ENCODE measurements at regions not wholly inside any gene's neighbourhood (a gene's known extent, or its start where the extent isn't known, plus 50 kb on each side); places are given as distances from the start of the nearest gene placed in this dataset.
"Not testable (repeated sequence)": the region's sequence is repeated elsewhere in the genome, so short reads cannot be mapped to it uniquely, and the experiment has no call there.

DNA sequence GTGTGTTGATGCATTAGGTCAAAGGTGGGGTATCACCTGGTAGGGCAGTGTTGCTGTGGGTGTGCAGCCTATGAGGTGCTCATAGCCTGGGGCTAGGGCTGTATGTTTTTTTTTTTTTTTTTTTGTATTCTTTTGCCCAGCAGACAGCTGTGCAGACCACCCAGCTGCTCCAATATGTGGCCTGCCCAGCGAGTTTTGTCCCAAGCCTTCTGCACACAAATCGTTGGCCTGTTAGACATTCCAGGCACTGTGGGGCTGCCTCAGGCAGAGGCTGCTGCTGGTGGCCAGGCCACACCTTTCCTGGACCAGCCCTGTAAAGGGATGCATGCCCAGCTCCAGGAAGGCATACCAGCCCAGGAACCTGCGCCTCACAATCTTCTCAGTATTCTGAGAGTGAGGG lies 348.5 kb downstream of the JRKL start:
- Histone ChIP-seq H3K4me1 (no peaks in the 10 kb centered on the region), H3K36me3 (no peaks in the 10 kb centered on the region), H3K27ac (no peak overlapping the region), H3K9me3 (no peaks in the 10 kb centered on the region), H3K27me3 (no peaks in the 10 kb centered on the region), H3K4me3 (no peak overlapping the region)
- in situ Hi-C loops (cut with MboI; ENCODE audit: low sequenced_read_pairs in 4 of 4): no loop called here
- DNase-seq (no peak), ATAC-seq (no peak)
- no peak for TF ChIP-seq POLR2A (IDR thresholded peaks at IDR 0.05)
- TF ChIP-seq, protein P1, sequence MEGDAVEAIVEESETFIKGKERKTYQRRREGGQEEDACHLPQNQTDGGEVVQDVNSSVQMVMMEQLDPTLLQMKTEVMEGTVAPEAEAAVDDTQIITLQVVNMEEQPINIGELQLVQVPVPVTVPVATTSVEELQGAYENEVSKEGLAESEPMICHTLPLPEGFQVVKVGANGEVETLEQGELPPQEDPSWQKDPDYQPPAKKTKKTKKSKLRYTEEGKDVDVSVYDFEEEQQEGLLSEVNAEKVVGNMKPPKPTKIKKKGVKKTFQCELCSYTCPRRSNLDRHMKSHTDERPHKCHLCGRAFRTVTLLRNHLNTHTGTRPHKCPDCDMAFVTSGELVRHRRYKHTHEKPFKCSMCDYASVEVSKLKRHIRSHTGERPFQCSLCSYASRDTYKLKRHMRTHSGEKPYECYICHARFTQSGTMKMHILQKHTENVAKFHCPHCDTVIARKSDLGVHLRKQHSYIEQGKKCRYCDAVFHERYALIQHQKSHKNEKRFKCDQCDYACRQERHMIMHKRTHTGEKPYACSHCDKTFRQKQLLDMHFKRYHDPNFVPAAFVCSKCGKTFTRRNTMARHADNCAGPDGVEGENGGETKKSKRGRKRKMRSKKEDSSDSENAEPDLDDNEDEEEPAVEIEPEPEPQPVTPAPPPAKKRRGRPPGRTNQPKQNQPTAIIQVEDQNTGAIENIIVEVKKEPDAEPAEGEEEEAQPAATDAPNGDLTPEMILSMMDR (IDR thresholded peaks at IDR 0.05 in 4 of 5, conservative IDR thresholded peaks at IDR 0.05 in 1 of 5): no peak
- intact Hi-C loops (cut with DNase I; ENCODE audit: low total_unique reads): no loop called here

DNA sequence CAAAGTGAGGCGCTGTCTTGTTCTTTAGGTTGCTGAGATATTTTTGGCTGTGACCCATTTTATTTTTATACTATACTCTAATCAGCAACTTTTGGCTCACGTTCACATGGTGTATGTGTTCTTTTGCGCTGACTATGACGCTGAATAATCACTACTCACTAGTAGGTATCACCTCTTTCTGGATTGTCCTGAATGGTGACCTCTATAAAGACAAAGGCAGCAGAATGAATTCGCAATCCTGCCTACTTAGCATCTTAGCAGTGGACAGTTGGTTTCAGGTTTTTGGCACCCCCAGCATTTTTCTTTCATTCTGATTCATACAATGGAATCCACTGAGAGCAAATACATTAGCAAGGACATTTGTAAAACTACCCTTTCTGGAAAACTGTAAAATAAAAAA lies 351.3 kb downstream of the JRKL start:
- H3K27me3 ChIP-seq: no peaks in the 10 kb centered on the region
- no peak overlapping the region for H3K4me3 ChIP-seq
- in situ Hi-C loops (cut with MboI; ENCODE audit: low sequenced_read_pairs in 4 of 4) (no loop called here), intact Hi-C loops (cut with DNase I; ENCODE audit: low total_unique reads) (no loop called here)
- DNase-seq (no peak), ATAC-seq (no peak)
- no peak overlapping the region for H3K27ac ChIP-seq
- no peaks in the 10 kb centered on the region for H3K9me3 ChIP-seq
- no peak for TF ChIP-seq POLR2A (IDR thresholded peaks at IDR 0.05)
- TF ChIP-seq, protein P1 (IDR thresholded peaks at IDR 0.05 in 4 of 5, conservative IDR thresholded peaks at IDR 0.05 in 1 of 5): no peak
- no peaks in the 10 kb centered on the region for H3K4me1 ChIP-seq
- H3K36me3 ChIP-seq: no peaks in the 10 kb centered on the region

DNA sequence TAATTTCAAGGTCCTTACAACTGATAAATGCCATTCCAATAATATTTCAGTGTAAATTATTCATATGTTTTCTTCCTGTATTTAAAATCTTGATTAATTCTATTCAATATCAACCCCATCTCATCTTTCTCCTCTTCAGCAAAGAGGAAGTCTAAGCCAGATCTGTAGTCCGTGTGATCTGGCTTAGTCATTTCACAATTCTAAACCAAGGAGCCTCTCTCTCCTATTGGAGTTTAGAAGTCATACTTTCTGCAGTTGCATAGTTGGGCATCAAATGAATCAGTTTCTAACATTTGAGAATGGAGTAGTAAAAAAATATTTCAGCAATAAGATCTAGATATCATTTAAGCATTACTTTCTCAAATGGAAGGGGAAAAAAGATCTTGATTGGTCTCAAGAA lies 354.9 kb downstream of the JRKL start:
- in situ Hi-C loops (cut with MboI; ENCODE audit: low sequenced_read_pairs in 4 of 4) (no loop called here), intact Hi-C loops (cut with DNase I; ENCODE audit: low total_unique reads) (no loop called here)
- Histone ChIP-seq H3K36me3 (no peaks in the 10 kb centered on the region), H3K4me3 (no peak overlapping the region), H3K4me1 (no peaks in the 10 kb centered on the region), H3K9me3 (no peaks in the 10 kb centered on the region), H3K27me3 (no peaks in the 10 kb centered on the region), H3K27ac (no peak overlapping the region)
- TF ChIP-seq POLR2A (IDR thresholded peaks at IDR 0.05): no peak
- TF ChIP-seq, protein P1 (IDR thresholded peaks at IDR 0.05 in 4 of 5, conservative IDR thresholded peaks at IDR 0.05 in 1 of 5): no peak
- DNase-seq (no peak), ATAC-seq (no peak)

DNA sequence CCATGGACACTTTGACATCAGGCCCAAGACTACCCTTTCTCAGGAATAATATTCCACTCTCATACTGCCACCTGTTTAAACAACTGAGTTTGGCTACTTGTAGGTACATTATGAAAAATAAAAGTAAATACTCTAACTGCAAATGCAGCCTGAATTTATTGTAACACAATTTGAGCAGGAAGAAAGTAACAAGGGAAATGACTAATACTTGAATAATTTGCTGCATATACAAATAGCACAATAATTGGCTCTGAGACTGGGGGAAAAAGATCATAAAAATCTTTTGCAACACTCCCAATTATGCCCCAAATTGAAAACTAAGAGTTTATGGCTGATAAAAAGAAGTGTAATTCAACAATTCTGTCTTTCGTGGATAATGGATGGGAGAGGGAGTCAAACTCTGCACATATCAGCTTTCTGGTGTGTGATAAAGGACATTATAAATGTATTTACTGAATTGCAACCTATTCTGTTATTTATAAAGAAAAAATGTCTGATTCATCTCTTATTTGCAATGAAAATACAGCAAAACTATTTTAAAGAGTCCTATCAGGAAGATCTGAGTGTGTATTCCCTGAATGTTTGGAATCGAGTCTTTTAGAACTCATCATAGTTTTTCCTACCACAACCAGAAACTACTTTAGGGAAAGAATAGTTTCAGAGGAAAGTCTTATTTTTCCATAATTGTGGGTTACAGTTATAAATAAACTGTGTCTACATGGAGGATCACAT lies 359.0 kb downstream of the JRKL start:
- Histone ChIP-seq H3K4me3 (no peak overlapping the region), H3K9me3 (no peaks in the 10 kb centered on the region), H3K27me3 (no peaks in the 10 kb centered on the region), H3K27ac (no peak overlapping the region), H3K36me3 (no peaks in the 10 kb centered on the region), H3K4me1 (no peaks in the 10 kb centered on the region)
- no peak for DNase-seq
- intact Hi-C loops (cut with DNase I; ENCODE audit: low total_unique reads): no loop called here
- TF ChIP-seq, protein P1 (IDR thresholded peaks at IDR 0.05 in 4 of 5, conservative IDR thresholded peaks at IDR 0.05 in 1 of 5): no peak
- no peak for TF ChIP-seq POLR2A (IDR thresholded peaks at IDR 0.05)
- ATAC-seq: no peak
- in situ Hi-C loops (cut with MboI; ENCODE audit: low sequenced_read_pairs in 4 of 4): no loop called here

DNA sequence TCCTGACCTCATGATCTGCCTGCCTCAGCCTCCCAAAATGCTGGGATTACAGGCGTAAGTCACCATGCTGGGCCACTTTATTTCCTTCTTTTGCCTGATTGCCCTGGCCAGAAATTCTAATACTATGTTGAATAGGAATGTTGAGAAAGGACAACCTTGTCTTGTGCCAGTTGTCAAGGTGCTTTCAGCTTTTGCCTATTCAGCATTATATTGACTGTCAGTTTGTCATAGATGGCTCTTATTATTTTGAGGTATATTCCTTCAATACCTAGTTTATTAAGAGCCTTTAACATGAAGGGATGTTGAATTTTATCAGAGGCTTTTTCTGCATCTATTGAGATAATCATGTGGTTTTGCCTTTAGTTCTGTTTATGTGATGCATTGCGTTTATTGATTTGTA lies 362.0 kb downstream of the JRKL start:
- intact Hi-C loops (cut with DNase I; ENCODE audit: low total_unique reads); ATAC-seq; H3K4me1 ChIP-seq; H3K27me3 ChIP-seq; H3K27ac ChIP-seq; DNase-seq; H3K4me3 ChIP-seq; in situ Hi-C loops (cut with MboI; ENCODE audit: low sequenced_read_pairs in 4 of 4); H3K36me3 ChIP-seq; H3K9me3 ChIP-seq: not testable (repeated sequence)

Data from gastrocnemius medialis (tissue), 4 donors.